ENCODE measurements at regions not wholly inside any gene's neighbourhood (a gene's known extent, or its start where the extent isn't known, plus 50 kb on each side); places are given as distances from the start of the nearest gene placed in this dataset.

DNA sequence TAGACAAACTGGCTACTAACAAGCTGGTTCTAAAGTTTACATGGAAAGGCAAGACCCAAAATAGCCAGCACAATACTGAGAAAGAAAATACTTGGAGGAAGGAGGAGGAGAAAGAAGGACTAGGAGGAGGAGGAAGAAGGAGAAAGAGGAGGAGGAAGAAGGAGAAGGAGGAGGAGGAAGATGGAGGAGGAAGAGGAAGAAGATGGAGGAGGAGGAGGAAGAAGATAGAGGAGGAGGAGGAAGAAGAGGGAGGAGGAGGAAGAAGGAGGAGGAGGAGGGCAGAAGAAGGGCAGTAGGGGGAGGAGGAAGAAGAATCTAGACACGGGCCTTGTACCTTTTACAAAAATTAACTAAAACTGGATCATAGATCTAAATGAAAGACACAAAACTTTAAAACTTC is 92.6 kb downstream of the METTL4 start:
- TF ChIP-seq, protein P1, sequence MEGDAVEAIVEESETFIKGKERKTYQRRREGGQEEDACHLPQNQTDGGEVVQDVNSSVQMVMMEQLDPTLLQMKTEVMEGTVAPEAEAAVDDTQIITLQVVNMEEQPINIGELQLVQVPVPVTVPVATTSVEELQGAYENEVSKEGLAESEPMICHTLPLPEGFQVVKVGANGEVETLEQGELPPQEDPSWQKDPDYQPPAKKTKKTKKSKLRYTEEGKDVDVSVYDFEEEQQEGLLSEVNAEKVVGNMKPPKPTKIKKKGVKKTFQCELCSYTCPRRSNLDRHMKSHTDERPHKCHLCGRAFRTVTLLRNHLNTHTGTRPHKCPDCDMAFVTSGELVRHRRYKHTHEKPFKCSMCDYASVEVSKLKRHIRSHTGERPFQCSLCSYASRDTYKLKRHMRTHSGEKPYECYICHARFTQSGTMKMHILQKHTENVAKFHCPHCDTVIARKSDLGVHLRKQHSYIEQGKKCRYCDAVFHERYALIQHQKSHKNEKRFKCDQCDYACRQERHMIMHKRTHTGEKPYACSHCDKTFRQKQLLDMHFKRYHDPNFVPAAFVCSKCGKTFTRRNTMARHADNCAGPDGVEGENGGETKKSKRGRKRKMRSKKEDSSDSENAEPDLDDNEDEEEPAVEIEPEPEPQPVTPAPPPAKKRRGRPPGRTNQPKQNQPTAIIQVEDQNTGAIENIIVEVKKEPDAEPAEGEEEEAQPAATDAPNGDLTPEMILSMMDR (IDR thresholded peaks at IDR 0.05; ENCODE audit: insufficient read depth, low read length) = no peak
- TF ChIP-seq GABPA (IDR thresholded peaks at IDR 0.05; ENCODE audit: low read depth) = no peak
- TF ChIP-seq POLR2AphosphoS5 (IDR thresholded peaks at IDR 0.05; ENCODE audit: low read depth) = no peak
- TF ChIP-seq SPI1 (IDR thresholded peaks at IDR 0.05; ENCODE audit: borderline replicate concordance, low read depth) = no peak
- TF ChIP-seq, protein P2, sequence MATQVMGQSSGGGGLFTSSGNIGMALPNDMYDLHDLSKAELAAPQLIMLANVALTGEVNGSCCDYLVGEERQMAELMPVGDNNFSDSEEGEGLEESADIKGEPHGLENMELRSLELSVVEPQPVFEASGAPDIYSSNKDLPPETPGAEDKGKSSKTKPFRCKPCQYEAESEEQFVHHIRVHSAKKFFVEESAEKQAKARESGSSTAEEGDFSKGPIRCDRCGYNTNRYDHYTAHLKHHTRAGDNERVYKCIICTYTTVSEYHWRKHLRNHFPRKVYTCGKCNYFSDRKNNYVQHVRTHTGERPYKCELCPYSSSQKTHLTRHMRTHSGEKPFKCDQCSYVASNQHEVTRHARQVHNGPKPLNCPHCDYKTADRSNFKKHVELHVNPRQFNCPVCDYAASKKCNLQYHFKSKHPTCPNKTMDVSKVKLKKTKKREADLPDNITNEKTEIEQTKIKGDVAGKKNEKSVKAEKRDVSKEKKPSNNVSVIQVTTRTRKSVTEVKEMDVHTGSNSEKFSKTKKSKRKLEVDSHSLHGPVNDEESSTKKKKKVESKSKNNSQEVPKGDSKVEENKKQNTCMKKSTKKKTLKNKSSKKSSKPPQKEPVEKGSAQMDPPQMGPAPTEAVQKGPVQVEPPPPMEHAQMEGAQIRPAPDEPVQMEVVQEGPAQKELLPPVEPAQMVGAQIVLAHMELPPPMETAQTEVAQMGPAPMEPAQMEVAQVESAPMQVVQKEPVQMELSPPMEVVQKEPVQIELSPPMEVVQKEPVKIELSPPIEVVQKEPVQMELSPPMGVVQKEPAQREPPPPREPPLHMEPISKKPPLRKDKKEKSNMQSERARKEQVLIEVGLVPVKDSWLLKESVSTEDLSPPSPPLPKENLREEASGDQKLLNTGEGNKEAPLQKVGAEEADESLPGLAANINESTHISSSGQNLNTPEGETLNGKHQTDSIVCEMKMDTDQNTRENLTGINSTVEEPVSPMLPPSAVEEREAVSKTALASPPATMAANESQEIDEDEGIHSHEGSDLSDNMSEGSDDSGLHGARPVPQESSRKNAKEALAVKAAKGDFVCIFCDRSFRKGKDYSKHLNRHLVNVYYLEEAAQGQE (IDR thresholded peaks at IDR 0.05; ENCODE audit: insufficient replicate concordance, low read depth) = no peak
- Histone ChIP-seq H3K4me3 (replicated peaks; ENCODE audit: insufficient read depth, low read length) (no peak overlapping the region), H3K27me3 (ENCODE audit: insufficient read depth, poor library complexity, severe bottlenecking) (no peaks in the 10 kb centered on the region), H3K27ac (replicated peaks) (no peak overlapping the region)
- DNase-seq (ENCODE audit: low read depth in 1 of 2, low spot score in 1 of 2) = no peak

DNA sequence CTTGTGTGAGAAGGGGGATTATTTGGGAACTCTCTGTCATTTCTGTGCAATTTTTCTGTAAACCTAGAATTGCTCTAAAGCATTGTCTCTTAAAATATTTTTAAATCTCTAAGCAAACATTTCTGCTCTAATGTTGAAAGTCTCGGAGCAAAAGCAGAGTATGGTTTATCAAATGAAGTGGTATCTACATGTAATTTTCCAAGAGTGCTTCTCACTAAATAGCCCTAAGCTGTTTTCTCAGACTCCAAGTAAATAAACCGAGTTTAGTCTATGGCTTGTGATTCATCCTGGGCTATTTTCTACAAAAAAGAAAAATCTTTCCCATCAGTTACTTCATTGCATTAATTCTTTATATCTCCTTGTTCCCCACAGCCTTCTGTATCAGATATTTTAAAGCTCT is 90.8 kb downstream of the METTL4 start:
- Histone ChIP-seq H3K27me3 (ENCODE audit: insufficient read depth, poor library complexity, severe bottlenecking) (no peaks in the 10 kb centered on the region), H3K4me3 (replicated peaks; ENCODE audit: insufficient read depth, low read length) (no peak overlapping the region), H3K27ac (replicated peaks) (no peak overlapping the region)
- DNase-seq (ENCODE audit: low read depth in 1 of 2, low spot score in 1 of 2) = no peak
- TF ChIP-seq, protein P1 (IDR thresholded peaks at IDR 0.05; ENCODE audit: insufficient read depth, low read length) = no peak
- TF ChIP-seq POLR2AphosphoS5 (IDR thresholded peaks at IDR 0.05; ENCODE audit: low read depth) (no peak), GABPA (IDR thresholded peaks at IDR 0.05; ENCODE audit: low read depth) (no peak), SPI1 (IDR thresholded peaks at IDR 0.05; ENCODE audit: borderline replicate concordance, low read depth) (no peak)
- TF ChIP-seq, protein P2 (IDR thresholded peaks at IDR 0.05; ENCODE audit: insufficient replicate concordance, low read depth) = no peak

DNA sequence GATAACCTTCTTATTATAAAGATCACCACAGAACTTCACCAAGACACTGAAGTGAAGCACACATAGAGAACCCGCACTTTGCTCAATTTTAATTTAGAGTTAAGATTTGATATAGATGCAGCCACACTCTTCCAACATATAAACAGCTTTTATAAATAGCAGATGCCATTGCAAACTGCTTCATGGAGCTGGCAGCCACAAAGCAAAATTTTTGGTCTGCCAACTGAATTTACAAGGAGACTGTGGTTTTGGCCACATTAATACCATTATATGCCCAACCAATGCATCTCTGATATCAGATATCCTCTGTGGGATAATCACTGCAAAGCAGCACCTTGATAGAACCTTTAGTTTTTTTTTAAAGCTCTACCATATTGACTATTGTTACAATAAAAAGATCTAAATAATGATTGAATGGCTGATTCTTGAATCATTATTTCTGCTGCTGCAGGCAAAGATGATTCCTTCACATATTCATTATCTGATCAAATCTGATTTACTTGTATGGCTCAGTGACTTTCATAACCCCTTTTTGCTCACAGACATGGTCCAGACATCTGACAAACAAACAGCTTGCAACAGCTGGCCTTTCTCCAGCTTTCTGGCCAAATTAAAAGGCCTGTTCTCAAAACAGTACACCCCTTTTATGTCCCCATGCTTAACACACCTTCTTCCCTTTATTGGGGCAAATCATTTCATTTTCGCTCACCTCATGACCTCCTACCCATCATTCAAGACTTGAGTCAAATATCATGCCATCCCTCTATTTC is 88.4 kb downstream of the METTL4 start:
- no peak for DNase-seq (ENCODE audit: low read depth in 1 of 2, low spot score in 1 of 2)
- TF ChIP-seq GABPA (IDR thresholded peaks at IDR 0.05; ENCODE audit: low read depth) = no peak
- TF ChIP-seq, protein P1 (IDR thresholded peaks at IDR 0.05; ENCODE audit: insufficient read depth, low read length) = no peak
- no peak for TF ChIP-seq POLR2AphosphoS5 (IDR thresholded peaks at IDR 0.05; ENCODE audit: low read depth)
- TF ChIP-seq SPI1 (IDR thresholded peaks at IDR 0.05; ENCODE audit: borderline replicate concordance, low read depth) = no peak
- Histone ChIP-seq H3K27me3 (ENCODE audit: insufficient read depth, poor library complexity, severe bottlenecking) (no peaks in the 10 kb centered on the region), H3K27ac (replicated peaks) (no peak overlapping the region), H3K4me3 (replicated peaks; ENCODE audit: insufficient read depth, low read length) (no peak overlapping the region)

Measured in HL-60 (cell line).